ENCODE measurements at regions not wholly inside any gene's neighbourhood (a gene's known extent, or its start where the extent isn't known, plus 50 kb on each side); places are given as distances from the start of the nearest gene placed in this dataset.

DNA sequence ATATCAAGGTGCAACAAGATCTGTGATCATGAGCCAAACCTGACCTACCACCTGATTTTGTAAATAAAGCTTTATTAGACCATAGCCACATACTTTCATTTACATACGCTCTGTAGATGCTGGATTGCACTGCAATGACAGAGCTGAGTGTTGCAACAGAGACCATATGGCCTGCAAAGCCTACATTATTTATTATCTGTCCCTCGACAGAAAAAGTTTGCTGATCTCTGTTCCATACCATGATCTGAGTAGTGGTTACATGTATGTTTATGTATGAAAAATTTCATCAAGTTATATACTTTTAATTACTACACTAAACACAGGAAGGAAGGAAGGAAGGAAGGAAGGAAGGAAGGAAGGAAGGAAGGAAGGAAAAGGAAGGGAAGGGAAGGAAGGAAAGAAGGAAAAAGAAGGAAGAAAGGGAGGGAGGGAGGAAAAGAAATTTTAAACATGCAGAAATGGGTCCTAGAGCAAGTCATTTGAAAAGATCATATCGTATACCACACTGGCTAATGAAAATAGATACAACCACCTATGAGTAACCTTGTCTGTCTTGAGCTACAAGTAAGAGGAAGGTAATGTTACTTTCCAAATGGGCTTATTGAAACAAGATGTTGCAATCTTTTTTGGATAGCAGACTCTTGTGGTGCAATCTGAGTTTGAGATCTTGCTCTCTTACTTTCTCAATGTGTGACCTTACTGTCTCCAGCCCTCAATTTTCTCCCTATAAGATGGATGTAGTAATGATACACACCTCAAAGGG, 441.0 kb downstream of the KIF16B start:
- H3K27me3 ChIP-seq: no peaks in the 10 kb centered on the region
- no peaks in the 10 kb centered on the region for H3K9me3 ChIP-seq
- H3K4me1 ChIP-seq: no peaks in the 10 kb centered on the region
- H3K4me3 ChIP-seq (ENCODE audit: low read depth, low read length): no peak overlapping the region
- H3K36me3 ChIP-seq: no peaks in the 10 kb centered on the region
- TF ChIP-seq, protein P1, sequence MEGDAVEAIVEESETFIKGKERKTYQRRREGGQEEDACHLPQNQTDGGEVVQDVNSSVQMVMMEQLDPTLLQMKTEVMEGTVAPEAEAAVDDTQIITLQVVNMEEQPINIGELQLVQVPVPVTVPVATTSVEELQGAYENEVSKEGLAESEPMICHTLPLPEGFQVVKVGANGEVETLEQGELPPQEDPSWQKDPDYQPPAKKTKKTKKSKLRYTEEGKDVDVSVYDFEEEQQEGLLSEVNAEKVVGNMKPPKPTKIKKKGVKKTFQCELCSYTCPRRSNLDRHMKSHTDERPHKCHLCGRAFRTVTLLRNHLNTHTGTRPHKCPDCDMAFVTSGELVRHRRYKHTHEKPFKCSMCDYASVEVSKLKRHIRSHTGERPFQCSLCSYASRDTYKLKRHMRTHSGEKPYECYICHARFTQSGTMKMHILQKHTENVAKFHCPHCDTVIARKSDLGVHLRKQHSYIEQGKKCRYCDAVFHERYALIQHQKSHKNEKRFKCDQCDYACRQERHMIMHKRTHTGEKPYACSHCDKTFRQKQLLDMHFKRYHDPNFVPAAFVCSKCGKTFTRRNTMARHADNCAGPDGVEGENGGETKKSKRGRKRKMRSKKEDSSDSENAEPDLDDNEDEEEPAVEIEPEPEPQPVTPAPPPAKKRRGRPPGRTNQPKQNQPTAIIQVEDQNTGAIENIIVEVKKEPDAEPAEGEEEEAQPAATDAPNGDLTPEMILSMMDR (IDR thresholded peaks at IDR 0.05; ENCODE audit: low read depth, low read length): no peak
- DNase-seq: no peak

DNA sequence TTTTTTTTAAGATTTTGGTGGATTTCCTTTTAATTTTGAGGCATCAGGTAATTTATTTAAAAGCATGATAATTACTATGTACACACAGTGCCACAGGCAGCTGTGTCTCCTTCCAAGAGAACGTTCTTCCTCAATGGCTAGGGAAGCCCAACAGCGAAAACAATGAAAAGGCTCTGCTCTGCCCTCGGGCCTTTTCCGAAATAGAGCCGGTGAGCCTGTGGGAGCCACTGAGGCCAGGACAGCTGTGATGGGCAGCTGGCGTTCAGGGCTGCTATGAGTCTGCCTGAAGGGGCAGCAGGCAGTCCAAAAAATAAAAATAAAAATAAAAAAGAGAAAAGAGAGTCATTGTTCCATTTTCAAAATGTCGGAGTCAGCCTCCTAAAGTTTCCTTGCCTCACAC, 443.8 kb downstream of the KIF16B start:
- TF ChIP-seq, protein P1 (IDR thresholded peaks at IDR 0.05; ENCODE audit: low read depth, low read length): no peak
- no peak for DNase-seq
- Histone ChIP-seq H3K4me3 (ENCODE audit: low read depth, low read length) (no peak overlapping the region), H3K27me3 (no peaks in the 10 kb centered on the region), H3K36me3 (no peaks in the 10 kb centered on the region), H3K9me3 (no peaks in the 10 kb centered on the region), H3K4me1 (no peaks in the 10 kb centered on the region)

GRCh38 chr20:16128538-16129106, 444.6 kb downstream of the KIF16B start:
- H3K4me3 ChIP-seq (ENCODE audit: low read depth, low read length): no peak overlapping the region
- H3K27me3 ChIP-seq: no peaks in the 10 kb centered on the region
- no peaks in the 10 kb centered on the region for H3K4me1 ChIP-seq
- TF ChIP-seq, protein P1 (IDR thresholded peaks at IDR 0.05; ENCODE audit: low read depth, low read length): no peak
- DNase-seq: no peak
- H3K9me3 ChIP-seq: no peaks in the 10 kb centered on the region
- H3K36me3 ChIP-seq: no peaks in the 10 kb centered on the region

DNA sequence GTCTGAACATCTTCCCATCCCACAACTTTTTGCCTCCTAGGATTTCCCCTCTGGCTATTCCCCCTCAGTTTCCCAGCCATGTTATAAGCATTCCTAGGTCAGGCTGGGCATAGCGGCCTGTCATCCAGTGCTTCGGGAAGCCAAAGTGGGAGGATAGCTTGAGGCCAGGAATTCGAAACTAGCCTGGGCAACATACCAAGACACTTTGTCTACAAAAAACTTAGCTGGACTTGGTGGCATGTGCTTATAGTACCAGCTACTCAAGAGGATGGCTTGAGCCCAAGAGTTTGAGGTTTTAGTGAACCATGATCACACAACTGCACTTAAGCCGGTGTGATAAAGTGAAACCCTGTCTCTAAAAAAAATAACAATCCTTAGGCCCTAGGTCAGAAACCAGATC, 447.4 kb downstream of the KIF16B start:
- TF ChIP-seq, protein P1 (IDR thresholded peaks at IDR 0.05; ENCODE audit: low read depth, low read length): no peak
- Histone ChIP-seq H3K9me3 (no peaks in the 10 kb centered on the region; the same call in 1 of the 2 replicates), H3K4me3 (ENCODE audit: low read depth, low read length) (no peak overlapping the region)

DNA sequence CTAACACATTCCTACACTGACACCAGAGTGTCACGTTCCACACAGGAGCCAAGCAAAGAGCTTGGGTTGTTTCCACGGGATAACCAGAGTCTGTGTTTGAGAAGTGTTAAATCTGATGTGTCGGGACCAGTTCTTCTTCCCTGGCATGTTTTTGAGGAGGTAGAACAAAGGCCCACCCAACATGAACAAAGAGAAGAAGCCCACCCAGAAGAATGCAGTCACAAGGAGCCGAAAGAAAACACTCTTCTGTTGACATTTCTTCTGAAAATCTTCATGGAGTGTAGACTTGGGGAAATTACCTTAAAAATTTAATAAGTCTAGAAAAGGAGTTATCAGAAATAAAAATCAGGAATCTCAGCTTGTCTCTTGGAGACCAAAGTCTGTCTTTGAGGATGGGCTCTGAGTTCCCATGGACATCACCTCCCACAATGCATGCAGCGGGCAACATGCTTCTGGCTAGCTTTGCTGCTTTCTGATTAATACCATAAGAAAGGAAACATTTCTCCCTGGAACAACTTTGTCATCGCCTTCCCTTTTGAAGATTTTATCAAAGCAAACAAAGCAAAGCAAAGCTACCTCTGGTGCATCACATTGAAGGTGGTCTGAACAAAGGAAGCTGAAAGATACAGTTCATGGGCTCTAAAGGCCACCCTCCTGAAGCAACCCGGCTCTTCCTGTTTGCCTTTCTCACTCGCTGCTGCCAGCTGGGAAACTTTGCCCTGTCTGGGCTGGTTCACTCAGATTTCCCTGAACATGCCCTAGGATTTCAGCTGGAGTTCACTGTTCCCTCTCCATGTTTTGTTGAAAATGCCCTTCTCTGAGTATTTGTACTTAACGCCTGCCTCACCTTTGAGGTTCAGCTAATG, 448.1 kb downstream of the KIF16B start:
- Histone ChIP-seq H3K9me3 (no peaks in the 10 kb centered on the region; the same call in 1 of the 2 replicates), H3K4me1 (no peaks in the 10 kb centered on the region), H3K4me3 (ENCODE audit: low read depth, low read length) (no peak overlapping the region), H3K27me3 (no peaks in the 10 kb centered on the region), H3K36me3 (no peaks in the 10 kb centered on the region)
- TF ChIP-seq, protein P1 (IDR thresholded peaks at IDR 0.05; ENCODE audit: low read depth, low read length): no peak
- no peak for DNase-seq

More for the DNA sequence above, 447.4 kb downstream of the KIF16B start:
- DNase-seq: no peak
- Histone ChIP-seq H3K27me3 (no peaks in the 10 kb centered on the region), H3K36me3 (no peaks in the 10 kb centered on the region), H3K4me1 (no peaks in the 10 kb centered on the region)
